PFSK-1 (cell line): ENCODE measurements at regions not wholly inside any gene's neighbourhood (a gene's known extent, or its start where the extent isn't known, plus 50 kb on each side); places are given as distances from the start of the nearest gene placed in this dataset.

ENCODE experiments used
- FOXP2 ChIP-seq: optimal IDR thresholded peaks from 2 replicates; pipeline ENCODE3; 2011; ENCODE audit warnings: borderline replicate concordance, control low read depth, inconsistent platforms; ENCODE audit not compliant: insufficient read depth; ENCODE audit errors: extremely low read length, extremely low read depth
- POLR2AphosphoS5 ChIP-seq: IDR thresholded peaks from 2 replicates; pipeline ENCODE4 v1.6.1; 2012; ENCODE audit warnings: low read depth, mild to moderate bottlenecking, control low read depth, low read length, moderate library complexity
- REST ChIP-seq, 2 experiments: IDR thresholded peaks; 2 replicates each; pipeline versions ENCODE4 v1.6.1 to v1.8.0; 2011 to 2012; ENCODE audit warnings: low read depth in 2 of 2, low read length in 2 of 2, control low read depth in 1 of 2, inconsistent platforms in 1 of 2, mild to moderate bottlenecking in 1 of 2, moderate library complexity in 1 of 2; ENCODE audit not compliant: insufficient read depth in 1 of 2
- SIN3A ChIP-seq: IDR thresholded peaks from 2 replicates; pipeline ENCODE4 v1.6.1; 2012; ENCODE audit warnings: mild to moderate bottlenecking, low read length, moderate library complexity, borderline replicate concordance; ENCODE audit not compliant: insufficient read depth
- TAF1 ChIP-seq: IDR thresholded peaks from 2 replicates; pipeline ENCODE4 v1.6.1; 2012; ENCODE audit warnings: low read length, control low read depth, borderline replicate concordance; ENCODE audit not compliant: insufficient read depth

GRCh38 chr13:50476577-50477285 lies 366.8 kb downstream of the DLEU7 start:
- TF ChIP-seq POLR2AphosphoS5 (no peak), SIN3A (no peak), FOXP2 (no peak), REST (IDR thresholded peaks at IDR 0.05; ENCODE audit: insufficient read depth in 1 of 2, low read depth in 2 of 2, low read length in 2 of 2) (no peak), TAF1 (no peak)

GRCh38 chr13:50481936-50482335 lies 361.6 kb downstream of the DLEU7 start:
- TF ChIP-seq REST (IDR thresholded peaks at IDR 0.05; ENCODE audit: insufficient read depth in 1 of 2, low read depth in 2 of 2, low read length in 2 of 2) (no peak), TAF1 (no peak), POLR2AphosphoS5 (no peak), FOXP2 (no peak), SIN3A (no peak)

DNA sequence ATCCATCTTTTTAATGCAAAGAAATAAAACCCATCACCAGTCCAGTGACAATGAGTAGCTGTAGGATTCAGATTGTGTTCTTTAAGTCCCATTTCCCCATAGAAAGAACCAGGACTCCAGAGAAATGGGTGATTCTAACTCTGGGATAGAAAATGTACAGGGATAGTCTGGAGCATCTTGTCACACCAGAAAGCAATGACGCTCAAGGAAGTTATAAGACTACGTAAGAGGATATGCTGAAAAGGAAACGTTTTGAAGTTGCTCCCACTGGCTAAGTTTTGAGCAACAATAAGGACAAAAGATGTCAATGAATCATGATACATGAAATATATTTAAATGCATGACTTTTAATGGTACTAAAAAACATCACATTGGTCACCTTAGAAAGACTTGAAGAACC lies 360.1 kb downstream of the DLEU7 start:
- TF ChIP-seq REST (IDR thresholded peaks at IDR 0.05; ENCODE audit: insufficient read depth in 1 of 2, low read depth in 2 of 2, low read length in 2 of 2) (no peak), POLR2AphosphoS5 (no peak), SIN3A (no peak), TAF1 (no peak), FOXP2 (no peak)

DNA sequence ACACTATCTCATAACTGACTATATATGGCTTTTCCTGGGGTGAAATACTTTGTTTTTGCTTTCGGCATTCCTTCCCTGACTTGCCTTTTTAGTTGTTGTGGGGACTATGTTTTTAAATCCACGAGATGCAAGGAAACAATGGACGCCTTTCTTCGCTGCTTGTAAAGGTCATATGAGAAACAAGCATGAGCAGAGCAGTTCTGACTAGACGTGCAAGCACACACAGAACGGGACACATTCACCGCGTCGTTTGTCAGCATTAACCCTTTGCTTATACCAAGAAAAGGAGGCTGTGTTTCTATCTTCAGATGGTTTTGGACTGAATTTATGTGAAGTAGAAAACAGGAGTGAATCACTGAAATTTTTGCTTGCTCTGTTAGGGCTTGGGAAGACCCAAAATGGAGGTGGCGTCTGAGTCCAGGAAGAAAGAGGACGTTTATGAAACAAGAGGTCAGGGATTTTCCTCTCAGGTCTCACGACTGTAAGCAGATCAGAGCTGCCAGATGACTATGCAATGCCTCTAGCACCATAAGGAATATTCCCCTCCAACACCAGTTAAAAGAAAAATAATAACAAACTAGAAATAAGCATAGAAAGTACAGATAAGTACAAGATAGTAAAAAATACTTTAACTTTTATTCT lies 358.9 kb downstream of the DLEU7 start:
- TF ChIP-seq TAF1 (no peak), FOXP2 (no peak), REST (IDR thresholded peaks at IDR 0.05; ENCODE audit: insufficient read depth in 1 of 2, low read depth in 2 of 2, low read length in 2 of 2) (no peak), POLR2AphosphoS5 (no peak), SIN3A (no peak)
